Endothelial cell of umbilical vein (primary cell): ENCODE measurements at regions not wholly inside any gene's neighbourhood (a gene's known extent, or its start where the extent isn't known, plus 50 kb on each side); places are given as distances from the start of the nearest gene placed in this dataset.

ENCODE experiments used
- BruUV-seq: library from RNA; stranded (reverse); fragments of 400-500 nt; replicated peaks from 2 replicates; lab custom pipeline; 2021; lab: Mats Ljungman, UMichigan
- CTCF ChIA-PET: fragments of 300-600, 350-600 bp; sonication (Branson Sonifier 250); formaldehyde crosslinking; loops from one replicate; lab custom pipeline; 2021; ENCODE audit warnings: antibody characterized with exemption, inconsistent platforms; lab: Charles Lee
- POLR2A ChIA-PET: fragments of 300-600, 350-600 bp; sonication (Branson Sonifier 250); formaldehyde crosslinking; loops from one replicate; lab custom pipeline; 2021; ENCODE audit warnings: antibody characterized with exemption, inconsistent platforms; lab: Charles Lee
- DNase-seq: peaks from one replicate; pipeline ENCODE4 v3.0.0-alpha.2; 2011; ENCODE audit warnings: low read depth, low spot score
- FAIRE-seq: peaks from 2 replicates; lab custom pipeline; 2011; peaks lifted over from hg19 to GRCh38; lab: Jason Lieb, UNC
- H2AFZ ChIP-seq: 2 replicates; pipeline ENCODE4 v1.6.0; 2012; ENCODE audit warnings: low read depth, low read length, control low read depth, inconsistent platforms
- H3K27ac ChIP-seq: 2 replicates; pipeline ENCODE4 v1.5.1; 2011; ENCODE audit warnings: low read depth, mild to moderate bottlenecking, control low read depth, low read length, moderate library complexity; ENCODE audit not compliant: insufficient read depth
- H3K27me3 ChIP-seq, 2 experiments: 2 replicates each; pipeline versions ENCODE4 v1.6.0 to v1.6.1; 2011; ENCODE audit warnings: low read length in 2 of 2, mixed read lengths in 1 of 2; ENCODE audit not compliant: control insufficient read depth in 2 of 2, insufficient read depth in 2 of 2
- H3K36me3 ChIP-seq, 2 experiments: 2 replicates in 1 of 2; 3 replicates in 1 of 2; pipeline ENCODE4 v1.5.1; 2011; ENCODE audit warnings: low read length in 2 of 2, mild to moderate bottlenecking in 1 of 2, moderate library complexity in 1 of 2; ENCODE audit not compliant: control insufficient read depth in 2 of 2, insufficient read depth in 2 of 2; ENCODE audit errors: extremely low read depth in 1 of 2
- H3K4me1 ChIP-seq: 3 replicates; pipeline ENCODE4 v1.5.1; 2011; ENCODE audit warnings: mild to moderate bottlenecking, low read length; ENCODE audit not compliant: control insufficient read depth, insufficient read depth; ENCODE audit errors: extremely low read depth
- H3K4me2 ChIP-seq: 2 replicates; pipeline ENCODE4 v1.6.1; 2011; ENCODE audit warnings: low read length, control low read depth, mixed read lengths; ENCODE audit not compliant: insufficient read depth
- H3K4me3 ChIP-seq, 3 experiments: fragments of 200-600 bp in 1 of 3; sonication (generic), shearing (Covaris generic) in 1 of 3; replicated peaks in 1 of 3; 2 replicates each; pipeline ENCODE4 v1.5.1; 2011 to 2016; ENCODE audit warnings: control low read depth in 3 of 3, low read length in 3 of 3, mild to moderate bottlenecking in 2 of 3, inconsistent platforms in 1 of 3, low read depth in 1 of 3, moderate library complexity in 1 of 3; ENCODE audit not compliant: insufficient read depth in 1 of 3
- H3K79me2 ChIP-seq: 2 replicates; pipeline ENCODE4 v1.6.0; 2012; ENCODE audit warnings: low read length, inconsistent platforms; ENCODE audit not compliant: control insufficient read depth, insufficient read depth
- H3K9ac ChIP-seq: replicated peaks from 2 replicates; pipeline ENCODE3; 2011; ENCODE audit warnings: low read length, control low read depth; ENCODE audit not compliant: insufficient read depth; ENCODE audit errors: extremely low read depth
- H3K9me1 ChIP-seq: replicated peaks from 3 replicates; pipeline ENCODE4 v1.6.0; 2011; ENCODE audit warnings: mild to moderate bottlenecking, low read length; ENCODE audit not compliant: control insufficient read depth, insufficient read depth; ENCODE audit errors: extremely low read depth
- H3K9me3 ChIP-seq: replicated peaks from 2 replicates; pipeline ENCODE4 v1.5.1; 2012; ENCODE audit warnings: low read length, inconsistent platforms; ENCODE audit not compliant: control insufficient read depth, insufficient read depth
- H4K20me1 ChIP-seq: replicated peaks from 2 replicates; pipeline ENCODE3; 2011; ENCODE audit warnings: mild to moderate bottlenecking, low read length; ENCODE audit not compliant: control insufficient read depth, insufficient read depth; ENCODE audit errors: extremely low read depth
- EZH2 ChIP-seq: IDR thresholded peaks from 2 replicates; pipeline ENCODE4 v1.6.1; 2012; ENCODE audit warnings: borderline replicate concordance, low read depth, mild to moderate bottlenecking, moderate library complexity, low read length, inconsistent platforms; ENCODE audit not compliant: severe bottlenecking
- FOS ChIP-seq: IDR thresholded peaks from 2 replicates; pipeline ENCODE4 v1.6.1; 2011; ENCODE audit warnings: mild to moderate bottlenecking, low read length, moderate library complexity, borderline replicate concordance; ENCODE audit not compliant: insufficient read depth
- GATA2 ChIP-seq: IDR thresholded peaks from 2 replicates; pipeline ENCODE4 v1.7.0; 2011; ENCODE audit warnings: low read depth, mild to moderate bottlenecking, moderate library complexity, mixed read lengths, low read length; ENCODE audit not compliant: insufficient read length, insufficient read depth
- JUN ChIP-seq: IDR thresholded peaks from 2 replicates; pipeline ENCODE4 v1.6.1; 2011; ENCODE audit warnings: borderline replicate concordance, low read depth; ENCODE audit not compliant: insufficient read length, insufficient read depth
- MYC ChIP-seq: IDR thresholded peaks from one replicate; pipeline ENCODE4 v1.6.1; 2011; ENCODE audit warnings: mild to moderate bottlenecking, low read depth, low read length
- POLR2A ChIP-seq: IDR thresholded peaks from 2 replicates; pipeline ENCODE4 v1.6.1; 2012; ENCODE audit warnings: low read depth, mild to moderate bottlenecking, control low read depth, low read length
- POLR2AphosphoS5 ChIP-seq: IDR thresholded peaks from 2 replicates; pipeline ENCODE4 v1.6.1; 2012; ENCODE audit warnings: low read depth, mild to moderate bottlenecking, control low read depth, low read length, moderate library complexity; ENCODE audit not compliant: insufficient read depth
- dilution Hi-C: fragments of 300-500 bp; cut with MboI; formaldehyde crosslinking; loops from one replicate; pipeline ENCODE4 v1.15.0; 2019; ENCODE audit warnings: low sequenced_read_pairs; ENCODE audit not compliant: extremely low pct_ligation_motif_present
- intact Hi-C: fragments of 100-400 bp; cut with micrococcal nuclease; formaldehyde crosslinking; loops from one replicate; pipeline ENCODE4 v1.10.0; 2022
- TF ChIP-seq, protein P1 (sequence below): IDR thresholded peaks from 2 replicates; pipeline ENCODE4 v1.6.1; 2011; ENCODE audit not compliant: insufficient read depth, insufficient read length
- TF ChIP-seq, protein P2 (sequence below), 2 donors: IDR thresholded peaks; 1 replicate in 1 of 2; 2 replicates in 1 of 2; pipeline ENCODE4 v1.5.1; 2011; ENCODE audit warnings: low read length in 2 of 2, mild to moderate bottlenecking in 2 of 2, moderate library complexity in 2 of 2, control low read depth in 1 of 2, inconsistent platforms in 1 of 2, low read depth in 1 of 2; ENCODE audit not compliant: insufficient read depth in 1 of 2; ENCODE audit errors: extremely low read depth in 1 of 2

DNA sequence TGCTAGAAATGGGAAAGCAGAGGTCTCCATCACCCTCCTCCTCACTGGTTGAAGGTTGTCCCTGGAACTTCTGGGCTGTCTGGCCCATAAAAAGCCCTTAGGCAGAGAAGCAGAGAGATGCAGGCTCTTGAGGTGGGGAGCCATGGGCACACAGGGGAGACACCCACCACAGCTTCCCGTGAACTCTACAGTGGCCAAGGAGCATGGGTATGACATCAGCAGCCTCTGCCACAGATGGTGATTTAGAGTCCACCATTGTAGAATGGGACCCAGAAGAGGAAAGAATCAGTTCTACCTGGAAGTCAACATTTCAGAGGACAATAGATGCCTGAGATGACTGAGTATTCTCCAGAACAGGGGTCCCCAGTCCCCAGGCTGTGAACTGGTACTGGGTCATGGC is 105.6 kb upstream of the LRRN1 start:
- no peak overlapping the region for H2AFZ ChIP-seq
- no TSS peak for BruUV-seq
- H3K27ac ChIP-seq: no peak overlapping the region
- DNase-seq (no peak), FAIRE-seq (no peak)
- no peak overlapping the region for H3K4me2 ChIP-seq
- no peaks in the 10 kb centered on the region for H3K27me3 ChIP-seq
- no peaks in the 10 kb centered on the region for H3K36me3 ChIP-seq
- no peaks in the 10 kb centered on the region for H3K79me2 ChIP-seq
- no peak for TF ChIP-seq POLR2AphosphoS5
- no peak for TF ChIP-seq GATA2
- TF ChIP-seq EZH2: no peak
- TF ChIP-seq, protein P1, sequence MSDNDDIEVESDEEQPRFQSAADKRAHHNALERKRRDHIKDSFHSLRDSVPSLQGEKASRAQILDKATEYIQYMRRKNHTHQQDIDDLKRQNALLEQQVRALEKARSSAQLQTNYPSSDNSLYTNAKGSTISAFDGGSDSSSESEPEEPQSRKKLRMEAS: no peak
- TF ChIP-seq, protein P2, sequence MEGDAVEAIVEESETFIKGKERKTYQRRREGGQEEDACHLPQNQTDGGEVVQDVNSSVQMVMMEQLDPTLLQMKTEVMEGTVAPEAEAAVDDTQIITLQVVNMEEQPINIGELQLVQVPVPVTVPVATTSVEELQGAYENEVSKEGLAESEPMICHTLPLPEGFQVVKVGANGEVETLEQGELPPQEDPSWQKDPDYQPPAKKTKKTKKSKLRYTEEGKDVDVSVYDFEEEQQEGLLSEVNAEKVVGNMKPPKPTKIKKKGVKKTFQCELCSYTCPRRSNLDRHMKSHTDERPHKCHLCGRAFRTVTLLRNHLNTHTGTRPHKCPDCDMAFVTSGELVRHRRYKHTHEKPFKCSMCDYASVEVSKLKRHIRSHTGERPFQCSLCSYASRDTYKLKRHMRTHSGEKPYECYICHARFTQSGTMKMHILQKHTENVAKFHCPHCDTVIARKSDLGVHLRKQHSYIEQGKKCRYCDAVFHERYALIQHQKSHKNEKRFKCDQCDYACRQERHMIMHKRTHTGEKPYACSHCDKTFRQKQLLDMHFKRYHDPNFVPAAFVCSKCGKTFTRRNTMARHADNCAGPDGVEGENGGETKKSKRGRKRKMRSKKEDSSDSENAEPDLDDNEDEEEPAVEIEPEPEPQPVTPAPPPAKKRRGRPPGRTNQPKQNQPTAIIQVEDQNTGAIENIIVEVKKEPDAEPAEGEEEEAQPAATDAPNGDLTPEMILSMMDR (IDR thresholded peaks at IDR 0.05; ENCODE audit: extremely low read depth in 1 of 2, insufficient read depth in 1 of 2, low read depth in 1 of 2, low read length in 2 of 2): no peak
- TF ChIP-seq FOS: no peak
- TF ChIP-seq POLR2A: no peak
- no peak for TF ChIP-seq MYC
- TF ChIP-seq JUN: no peak
- H4K20me1 ChIP-seq: no peaks in the 10 kb centered on the region
- H3K4me3 ChIP-seq: no peak overlapping the region
- ChIA-PET POLR2A (no interaction called here), CTCF (no interaction called here)
- H3K9me3 ChIP-seq: peaks cover 5% of the 10 kb centered on the region
- intact Hi-C loops: no loop called here
- no peaks in the 10 kb centered on the region for H3K9me1 ChIP-seq
- H3K4me1 ChIP-seq: no peaks in the 10 kb centered on the region
- H3K9ac ChIP-seq: no peak overlapping the region
- dilution Hi-C loops: no loop called here
